Right lobe of liver (tissue), 4 donors: ENCODE measurements at regions not wholly inside any gene's neighbourhood (a gene's known extent, or its start where the extent isn't known, plus 50 kb on each side); places are given as distances from the start of the nearest gene placed in this dataset.

Experiments used
- CTCF ChIP-seq, 4 donors: fragments of 200-600 bp in 3 of 4; fragments of 450-650 bp in 1 of 4; IDR thresholded peaks; one replicate each; pipeline versions ENCODE4 v1.5.1 to v1.8.0; 2016 to 2022; ENCODE audit warnings: antibody characterized with exemption in 4 of 4, mild to moderate bottlenecking in 2 of 4
- POLR2A ChIP-seq: fragments of 450-650 bp; IDR thresholded peaks from one replicate; pipeline ENCODE4 v1.6.1; 2017; ENCODE audit warnings: antibody characterized with exemption, mild to moderate bottlenecking
- donor health status: DM: no; HTN: no; CAD: no.
- donor health status: DM: no; HTN: no; CAD: no.
- donor health status: DM: no; HTN: yes; CAD: no.

DNA sequence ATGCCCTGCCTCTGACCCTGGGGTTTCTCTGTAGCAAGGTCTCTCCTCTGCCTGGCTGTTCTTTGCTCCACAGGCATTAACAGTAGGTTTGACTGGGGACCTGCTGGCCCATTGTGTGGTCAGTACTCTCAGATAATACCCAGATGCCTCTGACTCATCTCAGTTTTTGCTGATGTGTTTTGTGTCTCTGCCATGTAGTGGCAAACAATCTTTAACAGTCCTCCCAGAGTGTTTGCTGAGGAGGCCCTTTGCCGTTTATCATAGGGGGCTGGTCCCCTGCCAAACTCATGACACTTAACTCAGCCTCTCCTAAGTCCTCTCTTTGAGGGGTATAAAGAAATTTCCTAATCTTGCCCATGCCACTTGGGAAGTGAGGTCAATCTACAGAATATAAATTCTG, 793.7 kb upstream of the FANCL start:
- TF ChIP-seq POLR2A (no peak), CTCF (IDR thresholded peaks at IDR 0.05) (no peak)
